OCI-LY1 (cell line): ENCODE measurements at regions not wholly inside any gene's neighbourhood (a gene's known extent, or its start where the extent isn't known, plus 50 kb on each side); places are given as distances from the start of the nearest gene placed in this dataset.

Source experiments
- CTCF ChIP-seq: fragments of 200-600 bp; sonication (generic), shearing (Covaris generic); IDR thresholded peaks from 2 replicates; pipeline ENCODE4 v1.5.1; 2017; ENCODE audit warnings: mild to moderate bottlenecking, antibody characterized with exemption, low read length, moderate library complexity, mixed read lengths
- EZH2 ChIP-seq: fragments of 200-600 bp; sonication (generic), shearing (Covaris generic); IDR thresholded peaks from 2 replicates; pipeline ENCODE4 v1.8.0; 2017; ENCODE audit warnings: borderline replicate concordance, mixed run types, mild to moderate bottlenecking, antibody characterized with exemption, low read length, moderate library complexity, mixed read lengths

- TF ChIP-seq CTCF, result no peak
- TF ChIP-seq EZH2, result no peak
Measured at GRCh38 chr2:873027-873426, 77.6 kb upstream of the SNTG2 start.
